Ammon's horn (tissue), 1 donor: ENCODE measurements at regions not wholly inside any gene's neighbourhood (a gene's known extent, or its start where the extent isn't known, plus 50 kb on each side); places are given as distances from the start of the nearest gene placed in this dataset.
"Not testable (repeated sequence)": the region's sequence is repeated elsewhere in the genome, so short reads cannot be mapped to it uniquely, and the experiment has no call there.

Experiments
- DNase-seq: peaks from one replicate; pipeline ENCODE4 v3.0.0-alpha.2; 2016; ENCODE audit warnings: low spot score

GRCh38 chr9:38127271-38127839, 58.3 kb upstream of the SHB start:
- DNase-seq, result no peak

DNA sequence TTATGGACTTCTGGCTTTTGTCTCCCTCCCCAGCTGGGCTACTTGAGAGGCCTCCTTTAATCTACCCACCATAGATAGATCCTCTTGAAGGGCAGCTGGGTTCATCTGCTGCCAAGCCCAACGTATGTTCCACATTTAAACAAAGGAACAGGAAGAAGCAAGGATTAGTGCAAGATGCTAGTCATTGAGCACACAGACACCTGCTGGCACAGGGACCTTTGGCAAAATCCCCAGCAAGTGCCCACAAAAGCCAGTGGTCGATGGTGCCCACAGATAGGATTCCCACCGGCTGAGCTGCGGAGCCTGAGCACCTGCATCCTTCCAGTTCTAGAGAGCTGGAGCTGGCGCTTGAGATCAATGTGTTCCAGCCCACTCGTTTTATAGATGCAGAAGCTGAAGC, 57.7 kb upstream of the SHB start:
- no peak for DNase-seq

- no peak for DNase-seq
Measured at GRCh38 chr9:38125889-38126288, 56.9 kb upstream of the SHB start.

GRCh38 chr9:38123359-38123758, 54.3 kb upstream of the SHB start:
- not testable (repeated sequence) for DNase-seq

- DNase-seq, result no peak
Measured at GRCh38 chr9:38120961-38121360, 51.9 kb upstream of the SHB start.

DNA sequence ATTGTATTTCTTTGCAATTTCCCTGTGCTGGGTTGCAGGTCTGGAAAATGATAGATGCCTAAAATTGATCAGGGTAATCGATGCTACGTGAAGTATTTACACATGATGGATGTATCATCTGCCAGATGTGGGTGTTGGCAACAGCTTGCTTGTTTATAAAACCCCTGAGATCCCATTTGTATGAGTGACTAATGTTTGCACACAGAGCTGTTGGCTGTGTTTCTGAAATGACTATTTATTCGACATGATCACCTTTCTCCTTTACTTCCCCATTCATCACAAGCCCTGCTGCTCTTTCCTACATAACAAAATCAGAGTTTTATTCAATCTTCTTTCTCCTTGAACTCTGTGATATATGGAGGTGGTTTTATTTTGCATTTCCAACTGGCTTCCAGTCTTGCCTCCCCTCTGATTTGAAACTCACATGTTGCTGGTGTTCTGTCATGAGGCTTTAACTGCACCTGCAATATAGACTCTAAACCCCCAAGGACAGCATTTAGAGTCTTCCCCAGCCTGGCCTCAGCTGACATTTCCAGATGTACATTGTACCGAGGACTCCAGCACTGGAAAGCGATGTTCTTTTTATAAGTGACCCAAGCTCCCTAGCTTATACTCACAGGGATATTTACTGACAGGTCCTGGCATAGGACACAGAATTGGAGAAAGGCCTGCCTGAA, 50.7 kb upstream of the SHB start:
- no peak for DNase-seq

DNA sequence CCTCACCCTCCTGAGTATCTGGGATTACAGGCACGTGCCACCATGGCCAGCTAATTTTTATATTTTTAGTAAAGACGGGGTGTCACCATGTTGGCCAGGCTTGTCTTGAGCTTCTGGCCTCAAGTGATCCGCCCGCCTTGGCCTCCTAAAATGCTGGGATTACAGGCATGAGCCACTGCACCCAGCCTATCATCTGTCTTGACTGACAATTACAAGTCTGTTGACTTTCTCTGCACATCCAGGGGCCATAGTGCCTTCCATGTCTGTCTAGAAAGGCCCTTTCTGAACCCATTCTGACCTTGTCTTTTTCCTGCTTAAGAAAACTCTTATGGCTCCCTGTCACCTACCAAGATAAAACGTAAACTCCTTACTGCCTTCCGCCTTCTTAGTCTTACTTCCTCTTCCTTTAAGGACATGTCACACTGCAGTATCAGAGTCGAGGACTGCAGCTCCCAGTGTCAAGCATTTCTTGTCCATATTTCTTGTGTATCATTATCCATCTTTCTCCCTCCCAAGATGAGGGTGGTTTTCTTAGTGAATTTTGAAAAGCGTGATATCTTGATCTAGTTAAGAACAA, 49.9 kb upstream of the SHB start:
- DNase-seq, result no peak
